Esophagus squamous epithelium (tissue), 5 donors: ENCODE measurements at regions not wholly inside any gene's neighbourhood (a gene's known extent, or its start where the extent isn't known, plus 50 kb on each side); places are given as distances from the start of the nearest gene placed in this dataset.
A peak's percentile ranks its signal among the peaks of the same experiment; 100 is the strongest.

Source experiments
- DNase-seq: peaks from one replicate; lab custom pipeline; 2025; lab: John Stamatoyannopoulos, UW
- H3K27ac ChIP-seq, 4 donors: fragments of 200-600 bp; sonication (generic); one replicate each; pipeline ENCODE4 v1.5.1; 2016 to 2019; ENCODE audit warnings: mild to moderate bottlenecking in 1 of 4
- H3K27me3 ChIP-seq, 4 donors: fragments of 200-600 bp; sonication (generic); 1 replicate in 3 of 4; 2 replicates in 1 of 4; pipeline versions ENCODE4 v1.5.1 to v1.6.0; 2017 to 2021; ENCODE audit warnings: antibody characterized with exemption in 1 of 4
- H3K36me3 ChIP-seq, 3 donors: fragments of 200-600 bp; sonication (generic); one replicate each; pipeline ENCODE4 v1.5.1; 2016 to 2019
- H3K4me1 ChIP-seq, 3 donors: fragments of 200-600 bp; sonication (generic); one replicate each; pipeline ENCODE4 v1.5.1; 2017 to 2019
- H3K4me3 ChIP-seq, 4 donors: fragments of 200-600 bp; sonication (generic); 1 replicate in 3 of 4; 2 replicates in 1 of 4; pipeline ENCODE4 v1.5.1; 2016 to 2019; ENCODE audit warnings: mild to moderate bottlenecking in 2 of 4, moderate library complexity in 1 of 4
- H3K9me3 ChIP-seq, 3 donors: fragments of 200-600 bp; sonication (generic); one replicate each; pipeline ENCODE4 v1.5.1; 2016 to 2019
- POLR2A ChIP-seq, 4 donors: fragments of 450-650 bp; IDR thresholded peaks; one replicate each; pipeline ENCODE4 v1.6.1; 2017; ENCODE audit warnings: antibody characterized with exemption in 4 of 4, mild to moderate bottlenecking in 4 of 4, moderate library complexity in 3 of 4
- WGBS, 2 donors: methylation state at CpG; one replicate each; pipeline ENCODE4 v1.1.5; 2018; 5-methylcytosine and 5-hydroxymethylcytosine counted together
- intact Hi-C: fragments of 100-400 bp; cut with DNase I; formaldehyde crosslinking; loops from one replicate; pipeline ENCODE4 v1.15.0; 2022
- TF ChIP-seq, protein P1 (sequence below), 6 experiments: fragments of 450-650 bp in 4 of 6; fragments of 200-600 bp in 2 of 6; sonication (generic) in 2 of 6; IDR thresholded peaks; one replicate each; pipeline ENCODE4 v1.5.1; 2016 to 2019; ENCODE audit warnings: antibody characterized with exemption in 6 of 6, mild to moderate bottlenecking in 4 of 6, moderate library complexity in 4 of 6
- donor health status: DM: yes; HTN: yes; CAD: no.

DNA sequence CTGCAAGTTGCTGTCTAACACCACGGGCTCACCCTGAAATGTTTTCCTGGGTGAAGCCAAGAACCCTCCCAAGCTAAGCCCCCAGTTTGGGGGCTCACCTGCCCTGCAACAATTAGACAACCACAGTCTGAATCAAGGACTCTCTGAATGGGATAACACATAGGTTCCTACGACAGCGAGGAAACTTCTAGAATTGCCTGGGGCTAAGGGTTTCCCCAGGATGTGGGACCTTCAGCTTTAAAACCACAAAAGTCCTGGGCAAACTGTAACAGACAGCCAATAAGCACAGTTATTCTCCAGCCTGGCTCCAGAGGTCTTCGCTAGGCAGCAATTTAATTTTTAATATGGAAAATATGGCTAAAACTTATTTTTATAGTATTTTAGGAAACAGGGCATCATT, 162.6 kb downstream of the PRKX start:
- Histone ChIP-seq H3K27ac (no peak overlapping the region), H3K9me3 (no peaks in the 10 kb centered on the region), H3K4me1 (peaks cover 0 to 11% (median 0%) of the 10 kb centered on the region in 3 donors), H3K4me3 (no peak overlapping the region), H3K36me3 (no peaks in the 10 kb centered on the region), H3K27me3 (no peaks in the 10 kb centered on the region)
- DNase-seq = no peak
- intact Hi-C loops = no loop called here
- 84 to 86% methylated on average over 1 to 3 of the region's 4 CpGs for WGBS, 2 donors
- no peak for TF ChIP-seq POLR2A (IDR thresholded peaks at IDR 0.05)
- TF ChIP-seq, protein P1, sequence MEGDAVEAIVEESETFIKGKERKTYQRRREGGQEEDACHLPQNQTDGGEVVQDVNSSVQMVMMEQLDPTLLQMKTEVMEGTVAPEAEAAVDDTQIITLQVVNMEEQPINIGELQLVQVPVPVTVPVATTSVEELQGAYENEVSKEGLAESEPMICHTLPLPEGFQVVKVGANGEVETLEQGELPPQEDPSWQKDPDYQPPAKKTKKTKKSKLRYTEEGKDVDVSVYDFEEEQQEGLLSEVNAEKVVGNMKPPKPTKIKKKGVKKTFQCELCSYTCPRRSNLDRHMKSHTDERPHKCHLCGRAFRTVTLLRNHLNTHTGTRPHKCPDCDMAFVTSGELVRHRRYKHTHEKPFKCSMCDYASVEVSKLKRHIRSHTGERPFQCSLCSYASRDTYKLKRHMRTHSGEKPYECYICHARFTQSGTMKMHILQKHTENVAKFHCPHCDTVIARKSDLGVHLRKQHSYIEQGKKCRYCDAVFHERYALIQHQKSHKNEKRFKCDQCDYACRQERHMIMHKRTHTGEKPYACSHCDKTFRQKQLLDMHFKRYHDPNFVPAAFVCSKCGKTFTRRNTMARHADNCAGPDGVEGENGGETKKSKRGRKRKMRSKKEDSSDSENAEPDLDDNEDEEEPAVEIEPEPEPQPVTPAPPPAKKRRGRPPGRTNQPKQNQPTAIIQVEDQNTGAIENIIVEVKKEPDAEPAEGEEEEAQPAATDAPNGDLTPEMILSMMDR (IDR thresholded peaks at IDR 0.05) = no peak

DNA sequence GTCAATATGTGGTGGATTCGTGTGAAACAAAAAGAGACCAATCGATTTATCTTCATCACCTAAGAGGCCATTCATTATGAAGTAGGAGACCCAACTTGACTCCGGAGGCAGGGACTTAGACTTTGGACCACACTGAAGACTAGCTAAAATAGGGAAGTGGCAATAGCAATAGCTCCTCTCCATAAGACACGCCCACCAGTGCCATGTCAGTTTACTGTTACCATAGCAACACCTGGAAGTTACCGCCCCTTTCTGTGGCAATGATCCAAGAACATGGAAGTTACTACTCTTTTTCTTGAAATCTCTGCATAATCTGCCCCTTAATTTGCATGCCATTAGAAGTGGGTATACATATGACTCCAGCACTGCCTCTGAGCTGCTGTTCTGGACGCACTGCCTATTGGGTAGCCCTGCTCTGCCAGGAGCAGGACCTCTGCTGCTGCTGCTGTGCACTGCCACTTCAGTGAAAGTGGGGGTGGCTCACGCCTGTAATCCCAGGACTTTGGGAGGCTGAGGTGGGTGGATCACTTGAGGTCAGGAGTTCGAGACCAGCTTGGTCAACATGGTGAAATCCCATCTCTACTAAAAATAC, 163.2 kb downstream of the PRKX start:
- H3K27ac ChIP-seq = no peak overlapping the region
- H3K27me3 ChIP-seq = no peaks in the 10 kb centered on the region
- DNase-seq = no peak
- peaks cover 0 to 11% (median 0%) of the 10 kb centered on the region in 3 donors for H3K4me1 ChIP-seq
- H3K4me3 ChIP-seq = no peak overlapping the region
- H3K9me3 ChIP-seq = no peaks in the 10 kb centered on the region
- intact Hi-C loops = no loop called here
- TF ChIP-seq, protein P1 (IDR thresholded peaks at IDR 0.05) = no peak
- no peak for TF ChIP-seq POLR2A (IDR thresholded peaks at IDR 0.05)
- no peaks in the 10 kb centered on the region for H3K36me3 ChIP-seq
- WGBS, 2 donors = 75 to 81% methylated on average over 4 to 7 of the region's 8 CpGs

DNA sequence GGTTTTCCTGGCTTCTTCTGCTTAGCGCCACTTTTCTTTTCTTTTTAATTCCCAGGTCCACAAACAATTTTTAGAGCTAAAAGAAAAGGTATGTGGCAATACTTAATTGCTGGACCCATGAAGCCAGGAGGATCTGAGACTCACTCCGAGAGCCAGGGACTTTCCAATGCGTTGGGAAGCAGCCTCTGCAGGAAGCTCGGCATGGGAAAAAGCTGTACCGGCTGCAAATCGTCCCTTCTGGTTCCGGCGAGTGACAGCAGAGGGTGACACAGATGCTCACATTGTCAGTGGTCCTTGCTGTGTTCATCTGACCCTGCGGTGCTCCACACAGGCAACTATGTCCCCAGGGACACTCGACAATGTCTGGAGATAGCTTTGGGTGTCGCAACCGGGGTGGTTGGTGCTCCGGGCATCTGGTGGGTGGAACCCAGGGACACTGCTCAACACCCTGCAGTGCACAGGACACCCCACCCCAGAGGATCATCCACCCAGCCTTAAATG, 164.0 kb downstream of the PRKX start:
- peak overlapping the region in 2 of 4 donors; percentile 14 to 39 for H3K27ac ChIP-seq
- peak overlapping the region in 3 of 4 donors; percentile 20 to 54 (median 28) for H3K4me3 ChIP-seq
- 22 to 23% methylated on average over 7 to 13 of the region's 13 CpGs for WGBS, 2 donors
- DNase-seq = no peak
- H3K9me3 ChIP-seq = no peaks in the 10 kb centered on the region
- peaks cover 0 to 11% (median 0%) of the 10 kb centered on the region in 3 donors for H3K4me1 ChIP-seq
- no peaks in the 10 kb centered on the region for H3K36me3 ChIP-seq
- no peaks in the 10 kb centered on the region for H3K27me3 ChIP-seq
- intact Hi-C loops = no loop called here
- no peak for TF ChIP-seq POLR2A (IDR thresholded peaks at IDR 0.05)
- TF ChIP-seq, protein P1 (IDR thresholded peaks at IDR 0.05) = no peak

DNA sequence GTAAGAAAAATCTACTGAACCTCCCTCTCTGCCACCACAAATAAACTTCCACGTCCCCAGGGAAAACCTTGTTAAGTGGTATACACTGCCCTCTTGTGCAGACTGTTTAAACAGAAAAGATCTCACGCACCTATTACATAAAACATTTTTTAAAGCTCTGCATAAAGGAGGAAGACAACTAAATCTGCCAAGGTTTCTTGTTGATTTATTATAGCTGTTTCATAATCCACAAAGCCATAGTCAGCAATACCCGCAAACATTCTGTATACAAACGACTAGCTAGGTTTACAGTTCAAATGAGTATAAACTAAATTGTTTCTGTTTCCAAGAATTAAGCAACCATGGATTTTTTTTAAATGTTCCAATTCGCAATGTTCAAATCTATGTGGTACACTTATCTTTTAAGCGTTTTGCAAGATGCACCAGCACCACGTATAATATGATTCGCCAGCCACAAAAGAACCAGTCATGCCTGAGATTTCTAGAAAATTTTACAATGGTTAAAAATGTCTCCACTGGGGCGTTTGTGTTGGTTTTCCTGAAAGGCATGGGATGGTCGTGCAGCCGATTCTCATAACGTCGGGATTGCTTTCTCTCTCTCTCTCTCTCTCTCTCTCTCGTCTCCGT, 164.6 kb downstream of the PRKX start:
- Histone ChIP-seq H3K27ac (peak overlapping the region in 1 of 4 donors; percentile 39), H3K27me3 (no peaks in the 10 kb centered on the region), H3K9me3 (no peaks in the 10 kb centered on the region), H3K36me3 (no peaks in the 10 kb centered on the region), H3K4me3 (peak overlapping the region in 3 of 4 donors; percentile 20 to 54 (median 28)), H3K4me1 (peaks cover 0 to 11% (median 0%) of the 10 kb centered on the region in 3 donors)
- no peak for TF ChIP-seq POLR2A (IDR thresholded peaks at IDR 0.05)
- TF ChIP-seq, protein P1 (IDR thresholded peaks at IDR 0.05) = peak in 4 of 6 experiments; percentile 29 to 51 (median 42)
- intact Hi-C loops = no loop called here
- 12 to 17% methylated on average over 11 to 15 of the region's 15 CpGs for WGBS, 2 donors
- no peak for DNase-seq

DNA sequence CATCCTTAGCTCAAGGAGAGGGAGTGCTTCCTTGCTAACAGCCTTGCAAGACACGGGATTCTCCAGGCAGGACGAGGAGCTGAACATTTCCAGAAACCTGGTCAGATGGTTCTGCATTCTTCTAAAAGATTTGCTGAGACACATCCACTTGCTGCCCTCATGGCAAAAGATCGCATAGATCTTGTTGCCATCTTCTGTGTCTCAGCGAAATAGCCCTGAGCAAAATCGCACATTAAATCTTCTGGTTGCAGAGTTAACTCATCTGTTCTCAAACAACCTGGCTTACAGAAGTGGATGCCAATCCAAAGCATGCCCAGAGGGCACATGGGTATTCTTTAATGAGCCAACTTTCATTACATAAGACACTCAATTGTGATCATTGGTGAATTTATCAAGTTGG, 167.5 kb downstream of the PRKX start:
- H3K4me3 ChIP-seq = no peak overlapping the region
- no peaks in the 10 kb centered on the region for H3K36me3 ChIP-seq
- H3K27ac ChIP-seq = no peak overlapping the region
- intact Hi-C loops = no loop called here
- DNase-seq = no peak
- no peaks in the 10 kb centered on the region for H3K9me3 ChIP-seq
- 44 to 50% methylated on average over 2 to 5 of the region's 5 CpGs for WGBS, 2 donors
- peaks cover 0 to 11% (median 0%) of the 10 kb centered on the region in 3 donors for H3K4me1 ChIP-seq
- no peaks in the 10 kb centered on the region for H3K27me3 ChIP-seq
- TF ChIP-seq, protein P1 (IDR thresholded peaks at IDR 0.05) = no peak
- no peak for TF ChIP-seq POLR2A (IDR thresholded peaks at IDR 0.05)
